ENCODE measurements at regions not wholly inside any gene's neighbourhood (a gene's known extent, or its start where the extent isn't known, plus 50 kb on each side); places are given as distances from the start of the nearest gene placed in this dataset.

DNA sequence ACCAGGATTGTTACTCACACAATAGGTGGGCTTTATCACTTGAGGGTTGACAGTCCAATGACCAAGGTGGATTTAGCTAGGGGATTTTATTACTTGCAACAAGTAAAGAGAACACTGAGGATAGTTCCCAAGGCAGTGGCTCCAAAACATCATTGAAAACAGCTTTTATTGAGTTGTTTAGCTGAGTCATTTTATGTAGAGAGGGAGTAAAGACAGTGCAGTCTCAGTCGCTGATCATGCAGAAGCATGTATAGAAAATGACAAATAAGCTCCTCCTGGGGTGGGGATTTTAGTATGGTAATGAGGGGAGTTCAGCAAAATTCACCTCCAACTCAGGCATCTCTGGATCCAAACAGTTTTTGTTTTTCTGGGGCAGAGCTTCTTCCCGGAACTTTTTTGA is 163.0 kb upstream of the CCDC179 start:
- no peak for DNase-seq (ENCODE audit: low spot score)

DNA sequence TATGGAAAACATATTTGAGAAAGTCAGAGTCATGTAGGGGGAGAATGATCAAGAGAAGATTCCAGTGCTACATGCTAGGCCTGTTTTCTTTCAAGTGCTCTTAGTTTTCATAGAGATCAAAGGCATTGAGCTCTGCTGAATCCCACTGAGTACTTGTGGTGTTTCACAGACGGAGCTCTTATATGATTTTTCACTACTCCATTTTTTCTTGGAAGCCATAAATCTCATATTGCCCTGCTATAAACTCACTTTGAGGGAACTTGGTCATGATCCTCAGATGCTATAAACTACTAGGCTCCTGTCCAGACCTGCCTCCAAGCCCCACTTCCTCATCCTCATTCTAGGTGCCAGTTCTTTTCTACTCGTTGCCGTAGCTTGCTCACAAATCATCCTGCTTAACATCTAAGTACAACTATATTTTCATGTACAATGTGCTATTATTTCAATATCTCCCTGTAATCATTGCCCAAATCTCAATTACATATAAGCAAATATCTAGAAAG is 180.8 kb upstream of the CCDC179 start:
- no peak for DNase-seq (ENCODE audit: low spot score)

DNA sequence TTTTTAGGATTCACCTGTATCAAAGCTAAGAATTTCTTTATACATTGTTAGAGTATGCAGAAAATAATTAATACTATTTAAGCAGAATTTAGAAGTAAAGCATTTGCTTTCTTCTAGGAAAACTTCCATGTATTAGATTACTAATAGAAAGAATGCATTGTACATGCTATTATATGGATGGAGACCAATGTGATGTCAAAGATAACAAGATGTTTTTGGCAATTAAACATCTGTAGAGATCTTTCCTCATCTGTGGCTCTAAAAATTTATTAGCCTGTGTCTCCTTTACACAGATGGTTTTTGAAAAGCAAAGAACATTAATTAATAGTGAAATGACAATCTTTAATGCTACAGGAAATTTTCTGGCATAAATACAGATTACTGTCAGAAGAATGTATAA is 198.4 kb upstream of the CCDC179 start:
- no peak for DNase-seq (ENCODE audit: low spot score)

DNA sequence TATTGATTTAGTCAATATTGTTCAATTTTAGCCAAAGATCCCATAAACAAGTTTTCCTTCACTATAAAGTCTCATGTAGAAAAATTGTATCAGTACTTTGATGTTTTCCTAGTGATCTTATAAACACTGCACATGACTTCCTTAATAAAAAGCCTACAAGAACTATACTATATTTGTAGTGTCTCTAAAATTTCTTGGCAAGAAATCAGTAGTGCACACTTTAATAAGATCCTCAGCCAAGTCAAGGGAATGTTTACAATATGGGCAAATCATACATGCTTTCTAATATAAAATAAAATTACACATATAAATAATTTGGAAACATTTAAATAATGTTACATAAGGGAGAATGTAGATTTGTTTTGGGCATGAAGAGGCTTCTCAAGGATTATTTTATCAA is 203.0 kb upstream of the CCDC179 start:
- DNase-seq (ENCODE audit: low spot score), result no peak

DNA sequence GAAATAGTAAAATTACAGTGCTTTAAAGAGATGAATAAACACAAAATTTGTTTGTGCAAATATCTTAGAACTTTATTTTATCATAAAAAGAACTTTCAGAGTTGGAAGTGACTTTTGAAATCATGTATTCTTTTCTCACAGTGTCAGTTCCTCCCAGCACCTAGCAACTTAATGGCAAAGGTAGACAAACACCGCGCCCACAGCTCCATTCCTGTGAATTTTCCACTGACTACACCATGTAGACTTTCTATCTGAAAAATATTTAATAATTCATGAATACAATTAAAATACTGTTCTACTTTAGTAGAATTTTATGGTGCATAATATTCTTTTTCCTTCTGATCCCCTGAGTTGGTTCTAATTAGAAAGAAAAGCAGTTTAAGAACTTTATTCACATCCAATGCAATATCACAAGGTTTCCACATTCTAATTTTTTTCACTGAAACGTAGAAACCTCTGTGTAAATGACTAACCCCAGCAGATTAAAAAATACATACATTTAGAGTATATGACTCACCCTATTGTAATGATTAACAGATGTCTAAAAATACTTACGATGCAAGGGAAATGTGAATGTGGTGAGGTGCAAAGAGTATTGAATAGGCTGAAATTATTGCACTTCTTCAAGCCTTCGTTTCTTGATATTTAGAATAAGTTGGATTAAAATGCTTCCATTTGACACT is 218.2 kb upstream of the CCDC179 start:
- no peak for DNase-seq (ENCODE audit: low spot score)

DNA sequence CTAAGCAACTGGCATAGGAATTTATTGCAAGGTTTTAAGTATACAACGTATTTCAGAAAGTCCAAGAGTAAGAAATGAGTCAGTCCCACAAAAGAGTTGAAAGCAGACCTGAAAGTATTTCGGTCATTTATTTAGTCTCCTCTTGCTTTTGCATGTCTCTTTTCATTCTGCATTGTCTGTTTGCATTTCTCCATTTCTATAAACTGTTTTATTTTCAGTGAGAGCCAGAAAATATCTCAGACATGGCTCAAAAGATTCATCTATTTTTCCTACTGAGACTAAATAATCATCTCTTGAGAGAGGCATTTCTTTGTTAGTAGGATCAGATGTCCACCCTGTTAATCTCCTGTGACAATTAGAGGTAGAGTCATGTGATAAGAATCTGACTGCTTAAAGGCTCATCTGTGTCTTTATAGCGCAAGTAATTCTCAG is 219.1 kb upstream of the CCDC179 start:
- DNase-seq (ENCODE audit: low spot score), result no peak

DNA sequence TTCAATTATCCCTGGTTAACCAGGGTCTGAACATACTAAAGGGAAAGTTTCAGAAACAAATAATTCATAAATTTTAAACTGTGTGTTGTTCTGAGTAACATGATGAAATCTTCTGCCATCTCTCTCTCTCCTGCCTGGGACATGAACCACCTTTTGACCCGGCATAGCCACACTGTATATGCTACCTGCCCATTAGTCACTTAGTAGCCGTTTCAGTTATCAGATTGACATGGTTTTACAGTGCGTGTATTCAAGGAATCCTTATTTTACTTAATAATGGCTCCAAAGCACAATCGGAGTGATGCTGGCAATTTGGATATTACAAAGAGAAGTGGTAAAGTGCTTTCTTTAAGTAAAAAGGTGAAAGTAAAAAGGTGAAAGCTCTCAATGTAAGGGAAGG is 227.1 kb upstream of the CCDC179 start:
- DNase-seq (ENCODE audit: low spot score), result no peak

DNA sequence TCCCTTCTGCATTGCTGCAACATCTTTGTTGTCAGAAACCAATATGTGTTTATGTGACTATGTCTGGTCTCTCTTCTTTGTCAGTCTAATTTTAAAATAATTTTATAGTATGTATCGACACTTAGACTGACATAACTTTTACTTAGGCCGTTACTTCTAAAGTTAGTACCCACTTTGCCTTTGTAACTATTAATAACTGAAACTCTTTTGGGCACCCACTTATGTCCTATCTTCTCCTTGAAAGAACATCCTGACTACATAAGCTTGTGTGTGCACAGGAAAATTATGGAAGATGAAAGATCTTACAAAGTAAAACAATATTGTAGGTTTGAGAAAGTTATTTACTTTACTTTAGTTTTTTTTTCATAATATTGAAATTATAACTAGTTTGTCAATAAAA is 230.4 kb upstream of the CCDC179 start:
- no peak for DNase-seq (ENCODE audit: low spot score)

DNA sequence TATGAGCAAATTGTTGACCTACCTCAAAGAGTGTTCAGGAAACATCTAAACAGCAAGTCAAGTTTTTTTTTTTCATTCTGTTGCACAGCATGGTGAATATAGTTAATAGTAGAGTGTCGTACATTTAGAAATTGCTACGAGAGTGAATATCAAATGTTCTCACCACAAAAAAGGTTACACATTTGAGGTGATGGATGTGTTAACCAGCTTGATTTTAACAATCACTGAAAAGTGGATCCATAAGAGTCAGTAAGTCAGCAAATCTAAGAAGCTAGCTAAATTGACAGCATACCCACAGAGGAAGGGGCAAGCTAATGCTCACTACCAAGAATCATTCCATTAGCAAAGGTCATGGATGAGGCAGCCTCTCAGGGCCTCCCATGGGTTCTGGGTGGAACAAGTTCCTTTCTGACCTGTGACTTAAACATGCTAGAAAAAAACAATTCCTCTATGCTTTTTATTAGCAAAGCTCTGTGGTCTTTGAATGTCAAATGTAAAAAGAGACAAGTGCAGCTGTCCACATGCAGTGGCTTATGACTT is 235.4 kb upstream of the CCDC179 start:
- no peak for DNase-seq (ENCODE audit: low spot score)

DNA sequence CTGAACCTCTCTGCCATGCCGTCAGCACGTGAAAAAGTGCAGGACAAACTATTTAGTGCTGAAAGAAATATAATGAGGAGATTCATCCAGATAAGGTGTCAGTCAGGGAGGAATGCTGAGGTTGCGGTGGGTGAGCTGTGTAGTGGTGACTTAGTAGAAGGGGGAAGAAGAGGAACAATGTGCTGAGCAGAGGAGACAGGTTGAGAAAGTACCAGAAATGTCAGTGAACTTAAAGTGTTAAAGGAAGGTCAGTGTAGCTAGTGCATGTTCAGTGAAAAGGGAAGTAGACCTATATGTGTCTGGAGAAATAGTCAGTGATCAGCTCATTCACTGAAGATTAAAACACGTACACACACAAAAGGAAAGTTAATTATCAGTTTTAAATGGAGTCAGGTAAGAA is 237.6 kb upstream of the CCDC179 start:
- no peak for DNase-seq (ENCODE audit: low spot score)

DNA sequence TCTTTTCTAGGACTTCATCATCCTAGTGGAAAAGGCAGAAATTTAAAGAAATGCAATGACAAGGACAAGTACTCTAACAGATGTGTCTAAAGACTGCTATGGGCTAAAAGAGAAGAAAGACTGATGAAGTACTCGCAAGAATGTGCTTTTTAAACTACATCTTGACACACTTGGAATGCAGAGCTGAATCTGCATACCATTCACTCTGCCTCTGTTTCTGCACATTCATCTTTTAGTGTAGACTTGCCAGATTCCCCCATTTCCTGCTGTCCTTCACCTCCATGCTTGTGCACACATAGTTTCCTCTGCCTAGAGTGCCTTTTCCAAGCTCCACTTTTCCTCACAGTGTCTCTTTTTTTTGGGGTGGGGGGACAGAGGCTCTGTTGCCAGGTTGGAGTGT is 239.0 kb upstream of the CCDC179 start:
- DNase-seq (ENCODE audit: low spot score), result no peak

DNA sequence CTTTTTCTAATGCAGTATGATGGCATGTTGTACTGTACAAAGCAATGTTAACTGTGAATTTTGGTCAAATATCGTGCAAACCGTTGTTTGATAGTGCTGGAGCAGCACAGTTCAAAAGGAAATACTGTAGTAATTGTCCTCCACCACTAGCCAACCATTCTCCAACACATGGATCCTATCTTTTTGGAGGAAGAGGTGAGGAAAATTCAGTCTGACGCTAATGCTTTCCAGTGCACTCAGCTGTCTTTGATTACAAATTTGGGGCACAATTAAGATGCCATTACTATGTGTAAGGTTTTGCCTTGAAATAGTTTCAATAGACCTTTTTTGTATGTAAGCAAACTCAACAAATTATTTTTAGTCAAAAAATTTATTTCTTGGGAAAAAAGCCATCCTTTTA is 240.5 kb upstream of the CCDC179 start:
- DNase-seq (ENCODE audit: low spot score), result no peak

DNA sequence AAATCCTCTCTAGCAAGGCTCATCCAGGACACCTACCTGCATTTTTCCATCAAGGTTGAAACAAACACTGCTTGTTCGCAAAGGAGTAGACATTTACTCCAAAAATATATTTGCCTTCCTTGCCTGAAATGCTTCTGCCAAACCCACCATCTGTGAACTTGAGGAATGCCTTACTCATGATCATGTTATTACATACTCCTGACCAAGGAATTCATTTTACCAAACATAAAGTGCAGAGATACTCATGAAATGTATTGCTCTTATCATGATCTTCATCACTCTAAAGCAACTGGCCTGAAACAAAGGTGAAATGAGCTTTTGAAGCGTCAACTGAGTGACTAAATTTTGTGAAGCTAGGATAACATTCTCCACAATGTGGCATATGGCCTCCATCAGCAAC is 243.1 kb upstream of the CCDC179 start:
- DNase-seq (ENCODE audit: low spot score), result no peak

DNA sequence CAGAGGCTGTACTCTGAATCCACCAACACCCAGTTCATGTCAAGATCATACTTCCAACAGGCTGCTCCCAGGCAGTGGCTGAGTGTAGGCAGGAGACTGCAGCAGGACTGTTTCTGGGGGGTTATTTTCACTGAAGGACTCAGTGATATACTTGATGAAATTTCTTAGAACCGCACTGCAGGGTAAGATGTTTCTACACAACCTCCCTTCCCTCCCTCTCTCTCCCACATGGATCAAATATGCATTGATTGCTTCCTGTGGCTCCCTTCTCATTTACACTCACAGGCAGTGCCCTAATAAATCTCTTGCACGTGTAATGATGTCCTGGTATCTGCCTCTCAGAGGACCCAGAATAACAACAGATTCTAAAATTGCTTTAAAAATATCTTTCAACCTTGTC is 251.3 kb upstream of the CCDC179 start:
- DNase-seq (ENCODE audit: low spot score), result no peak

DNA sequence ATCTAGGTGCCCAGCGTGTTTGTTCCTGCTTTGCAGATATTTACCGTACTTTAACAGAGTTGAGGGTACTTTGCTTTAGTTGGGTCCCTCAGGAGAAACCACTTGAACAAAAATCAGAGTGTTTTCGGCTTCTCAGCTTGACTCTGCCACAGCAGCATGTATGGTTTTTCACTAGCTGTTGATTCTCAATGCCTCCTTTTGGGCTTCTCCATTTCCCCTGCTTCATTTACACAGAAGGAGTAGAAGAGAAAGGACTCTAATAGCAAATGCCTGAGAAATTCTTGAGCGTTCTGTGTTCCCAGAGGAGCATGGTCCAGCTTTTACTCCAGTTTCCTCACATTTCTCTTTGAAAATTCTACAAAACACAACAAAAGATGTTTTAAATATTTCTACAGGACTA is 252.1 kb upstream of the CCDC179 start:
- no peak for DNase-seq (ENCODE audit: low spot score)

DNA sequence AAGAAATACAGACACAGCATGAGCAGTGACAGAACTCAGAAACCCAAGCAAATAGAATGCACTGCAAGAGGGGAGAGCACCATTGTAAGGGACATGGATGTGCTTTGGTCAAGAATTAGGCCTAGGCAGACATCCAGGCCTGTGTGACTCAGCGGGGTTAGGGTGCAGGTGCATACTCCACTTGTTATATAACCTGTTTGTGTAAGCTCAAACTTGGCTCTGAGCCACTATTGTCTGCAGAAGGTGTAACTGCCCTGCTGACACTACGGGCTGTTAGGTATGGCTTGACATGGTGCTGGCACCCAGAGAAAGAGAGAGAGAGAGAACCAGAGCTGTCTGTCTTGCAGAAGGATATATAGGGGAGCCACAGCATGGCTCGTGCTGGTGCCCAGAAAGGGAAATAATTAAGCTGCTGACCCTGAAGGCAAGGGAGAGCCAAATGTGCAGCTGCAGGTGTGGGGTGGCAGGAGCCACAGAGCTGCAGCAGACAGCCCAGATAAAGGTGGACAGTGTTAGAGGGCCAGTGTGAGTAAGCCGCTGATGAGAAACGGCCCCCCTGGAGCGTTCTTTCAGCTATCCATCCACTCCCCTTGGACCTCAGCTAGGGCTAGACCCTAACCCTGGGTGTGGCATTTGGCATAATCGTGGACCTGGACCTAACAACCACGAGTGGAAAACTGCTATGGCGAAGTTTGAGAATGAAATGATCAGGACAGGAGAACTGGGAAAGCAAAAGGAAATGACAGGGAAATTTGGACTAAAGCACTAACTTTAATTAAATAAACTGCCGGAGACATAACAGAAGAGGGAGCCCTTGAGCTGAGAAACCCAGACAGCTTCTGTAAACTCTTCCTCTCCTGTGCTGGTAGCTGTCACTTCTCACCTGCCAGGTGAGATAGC is 253.0 kb upstream of the CCDC179 start:
- DNase-seq (ENCODE audit: low spot score), result peak; percentile 86

DNA sequence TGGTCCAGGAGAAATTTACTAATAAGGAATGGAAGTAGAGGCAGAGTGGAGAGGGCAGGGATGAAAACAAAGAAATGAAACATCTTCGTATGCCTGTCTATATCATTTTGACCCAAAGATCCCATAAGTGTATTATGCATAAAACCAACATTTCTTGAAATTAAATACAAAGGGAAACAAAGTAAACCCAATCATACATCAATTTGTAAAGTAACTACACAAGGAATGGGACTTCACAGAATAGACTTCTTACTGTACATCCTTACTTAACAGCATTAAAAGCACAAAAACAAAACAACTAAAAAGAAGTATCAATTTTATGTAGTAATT is 253.6 kb upstream of the CCDC179 start:
- no peak for DNase-seq (ENCODE audit: low spot score)

DNA sequence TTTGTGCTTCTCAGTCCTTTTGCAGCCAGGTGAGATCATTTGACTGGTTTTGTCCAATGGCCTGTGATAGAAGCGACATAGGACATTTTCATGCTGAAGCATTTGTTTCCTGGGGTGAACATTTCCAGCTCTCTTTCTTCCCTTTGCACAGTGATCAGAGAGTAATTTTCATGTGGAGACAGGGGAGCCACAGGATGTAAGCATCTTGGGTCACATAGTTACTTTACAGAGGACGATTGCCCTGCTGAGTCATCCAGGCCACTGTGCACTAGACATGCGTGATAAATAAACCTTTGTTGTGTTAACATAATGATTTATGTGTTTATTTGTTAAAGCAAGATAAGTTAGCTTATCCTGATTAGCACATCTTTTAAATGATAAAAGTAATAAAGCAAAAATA is 263.5 kb upstream of the CCDC179 start:
- DNase-seq (ENCODE audit: low spot score), result no peak

DNA sequence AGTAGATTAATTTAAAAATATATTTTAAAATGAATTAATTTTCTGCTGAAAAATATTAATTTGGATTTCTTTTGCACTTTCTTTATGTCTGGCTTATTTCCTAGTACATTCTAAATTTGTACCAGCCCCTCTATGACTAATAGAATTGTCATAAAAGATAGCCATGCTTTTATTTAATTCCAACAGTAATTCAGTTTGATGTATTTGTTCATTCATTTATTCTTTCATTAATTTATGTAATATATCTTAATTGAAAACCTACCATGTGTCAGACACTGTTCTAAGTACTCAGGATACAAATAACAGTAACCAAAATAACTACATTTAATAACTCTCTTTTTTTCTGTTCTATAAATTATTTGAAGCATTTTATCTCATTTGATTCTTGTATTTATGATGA is 264.0 kb upstream of the CCDC179 start:
- no peak for DNase-seq (ENCODE audit: low spot score)

DNA sequence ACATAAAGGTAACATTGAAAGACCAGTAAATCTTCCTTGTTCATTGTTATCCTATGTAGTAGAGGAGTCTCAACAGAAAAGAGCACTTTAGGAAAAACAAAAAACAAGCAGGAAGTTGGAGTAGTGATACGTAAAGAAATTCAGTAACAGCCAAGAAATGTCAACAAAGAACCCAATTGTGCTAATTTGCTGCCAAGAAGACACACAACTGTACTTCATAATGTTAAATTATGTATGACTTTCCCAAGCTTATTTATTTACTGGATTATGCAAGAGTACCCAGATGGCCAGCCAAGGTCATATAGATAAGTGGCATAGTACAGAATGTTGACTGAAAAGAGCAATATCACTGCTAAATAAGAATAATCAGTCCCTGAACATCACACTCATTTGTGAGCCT is 264.7 kb upstream of the CCDC179 start:
- no peak for DNase-seq (ENCODE audit: low spot score)

DNA sequence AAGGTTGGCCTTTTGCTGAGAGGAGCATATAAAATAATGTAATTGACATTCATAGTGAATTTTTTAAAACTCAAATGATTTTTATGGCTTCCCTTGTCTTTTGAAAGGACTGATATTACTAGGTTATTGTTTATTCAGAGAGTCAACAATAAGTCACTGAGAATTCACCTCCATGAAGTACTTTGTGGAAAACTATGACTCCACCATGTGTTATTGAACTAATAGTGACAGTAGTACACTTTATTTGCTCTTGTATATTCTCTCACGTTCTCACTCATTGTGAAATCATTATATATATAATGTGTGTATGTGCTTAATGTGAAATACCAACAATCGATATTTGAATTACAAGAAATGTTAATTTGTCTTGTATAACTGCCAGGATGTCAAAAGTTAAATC is 267.4 kb upstream of the CCDC179 start:
- DNase-seq (ENCODE audit: low spot score), result no peak

DNA sequence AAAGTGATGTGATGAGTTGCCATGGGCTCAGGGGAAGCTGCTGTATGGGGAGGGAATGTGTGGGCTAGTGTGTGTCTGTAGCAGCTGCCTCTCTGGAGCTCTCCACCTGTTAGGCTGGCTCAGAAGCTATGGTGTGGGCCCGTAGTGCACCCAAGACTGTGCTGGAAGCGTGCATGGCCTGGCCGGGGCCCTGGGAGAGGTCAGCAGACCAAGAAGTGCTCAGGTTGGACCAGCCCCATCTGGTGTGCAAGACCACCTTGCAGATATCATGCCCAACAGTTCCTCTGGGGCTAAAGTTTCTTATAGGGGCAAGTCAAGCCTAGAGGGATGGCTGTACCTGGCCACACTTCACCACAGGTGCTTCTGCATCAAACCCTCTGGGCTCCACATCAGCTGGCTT is 274.4 kb upstream of the CCDC179 start:
- no peak for DNase-seq (ENCODE audit: low spot score)

DNA sequence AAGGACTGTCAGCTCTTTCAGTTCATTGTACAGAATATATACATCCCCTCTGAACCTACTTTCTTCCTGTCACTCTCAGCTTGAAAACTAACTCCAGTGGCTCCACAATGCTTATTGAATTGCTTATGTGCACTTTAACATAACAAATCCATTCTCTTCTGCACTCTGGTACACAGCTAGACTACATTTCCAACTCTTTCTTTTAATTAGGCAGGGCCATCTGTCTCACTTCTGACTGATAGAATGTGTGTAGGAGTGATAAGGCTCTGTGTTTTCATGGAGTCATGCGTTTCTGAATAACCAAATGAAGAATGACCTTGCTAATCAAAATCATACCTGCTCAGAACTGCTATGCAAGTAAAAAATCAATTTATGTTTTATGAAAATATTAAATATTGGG is 278.5 kb upstream of the CCDC179 start:
- DNase-seq (ENCODE audit: low spot score), result no peak

Measured in mucosa of gallbladder (tissue), 1 donor.